AG04450 (cell line): ENCODE measurements at regions not wholly inside any gene's neighbourhood (a gene's known extent, or its start where the extent isn't known, plus 50 kb on each side); places are given as distances from the start of the nearest gene placed in this dataset.

ENCODE experiments used
- CTCF ChIA-PET: fragments of 300-600, 350-600 bp; formaldehyde crosslinking; extraction: SDS; loops from one replicate; lab custom pipeline; 2022; ENCODE audit warnings: antibody characterized with exemption, inconsistent platforms; lab: Charles Lee
- POLR2A ChIA-PET: fragments of 350-600 bp; formaldehyde crosslinking; extraction: SDS; loops from one replicate; lab custom pipeline; 2021; ENCODE audit warnings: antibody characterized with exemption, inconsistent platforms; lab: Yijun Ruan, JAX
- DNase-seq: peaks from one replicate; pipeline ENCODE4 v3.0.0-alpha.2; 2011; ENCODE audit warnings: low read depth, low spot score
- H3K27ac ChIP-seq: one replicate; pipeline ENCODE4 v1.5.1; 2012; ENCODE audit warnings: low read depth, low read length, control low read depth
- H3K27me3 ChIP-seq: one replicate; pipeline ENCODE4 v1.6.0; 2012; ENCODE audit warnings: low read length; ENCODE audit not compliant: control insufficient read depth, insufficient read depth
- H3K4me3 ChIP-seq: 2 replicates; pipeline ENCODE4 v1.5.1; 2011; ENCODE audit warnings: mild to moderate bottlenecking, low read depth, low read length, control low read depth
- H3K9me3 ChIP-seq: 2 replicates; pipeline ENCODE4 v1.5.1; 2012; ENCODE audit warnings: low read length; ENCODE audit not compliant: control insufficient read depth, insufficient read depth
- TF ChIP-seq, protein P1 (sequence below): IDR thresholded peaks from 2 replicates; pipeline ENCODE4 v1.5.1; 2011; ENCODE audit warnings: low read depth, low read length, control low read depth, inconsistent platforms

DNA sequence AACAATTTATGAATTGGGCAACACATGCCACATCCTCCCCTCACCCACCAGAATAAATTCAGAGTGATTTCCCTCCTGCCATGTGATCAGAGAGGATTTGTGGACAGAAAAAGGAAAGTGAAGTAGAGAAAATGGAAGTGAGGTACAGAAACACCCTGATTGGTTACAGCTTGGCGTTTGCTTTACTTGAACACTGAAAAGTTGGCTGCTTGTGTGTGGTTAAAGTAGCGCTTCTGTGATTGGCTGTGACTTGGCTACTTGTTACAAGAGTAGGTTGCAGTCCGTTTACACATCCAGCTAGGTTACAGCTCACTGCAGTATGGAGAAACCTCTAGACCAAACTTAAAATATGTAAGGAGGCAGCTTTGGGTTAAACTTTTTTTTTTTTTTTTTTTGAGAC, 205.2 kb upstream of the ZNF608 start:
- no peaks in the 10 kb centered on the region for H3K27me3 ChIP-seq
- ChIA-PET CTCF (no interaction called here), POLR2A (interaction anchor here (0.7 kb wide), 2 partner anchors 498 to 648 kb away, joined by 3 to 6 read pairs; no protein-coding TSS in a partner anchor)
- no peak for DNase-seq
- no peak overlapping the region for H3K27ac ChIP-seq
- H3K4me3 ChIP-seq: no peak overlapping the region
- H3K9me3 ChIP-seq: no peaks in the 10 kb centered on the region
- TF ChIP-seq, protein P1, sequence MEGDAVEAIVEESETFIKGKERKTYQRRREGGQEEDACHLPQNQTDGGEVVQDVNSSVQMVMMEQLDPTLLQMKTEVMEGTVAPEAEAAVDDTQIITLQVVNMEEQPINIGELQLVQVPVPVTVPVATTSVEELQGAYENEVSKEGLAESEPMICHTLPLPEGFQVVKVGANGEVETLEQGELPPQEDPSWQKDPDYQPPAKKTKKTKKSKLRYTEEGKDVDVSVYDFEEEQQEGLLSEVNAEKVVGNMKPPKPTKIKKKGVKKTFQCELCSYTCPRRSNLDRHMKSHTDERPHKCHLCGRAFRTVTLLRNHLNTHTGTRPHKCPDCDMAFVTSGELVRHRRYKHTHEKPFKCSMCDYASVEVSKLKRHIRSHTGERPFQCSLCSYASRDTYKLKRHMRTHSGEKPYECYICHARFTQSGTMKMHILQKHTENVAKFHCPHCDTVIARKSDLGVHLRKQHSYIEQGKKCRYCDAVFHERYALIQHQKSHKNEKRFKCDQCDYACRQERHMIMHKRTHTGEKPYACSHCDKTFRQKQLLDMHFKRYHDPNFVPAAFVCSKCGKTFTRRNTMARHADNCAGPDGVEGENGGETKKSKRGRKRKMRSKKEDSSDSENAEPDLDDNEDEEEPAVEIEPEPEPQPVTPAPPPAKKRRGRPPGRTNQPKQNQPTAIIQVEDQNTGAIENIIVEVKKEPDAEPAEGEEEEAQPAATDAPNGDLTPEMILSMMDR: no peak

DNA sequence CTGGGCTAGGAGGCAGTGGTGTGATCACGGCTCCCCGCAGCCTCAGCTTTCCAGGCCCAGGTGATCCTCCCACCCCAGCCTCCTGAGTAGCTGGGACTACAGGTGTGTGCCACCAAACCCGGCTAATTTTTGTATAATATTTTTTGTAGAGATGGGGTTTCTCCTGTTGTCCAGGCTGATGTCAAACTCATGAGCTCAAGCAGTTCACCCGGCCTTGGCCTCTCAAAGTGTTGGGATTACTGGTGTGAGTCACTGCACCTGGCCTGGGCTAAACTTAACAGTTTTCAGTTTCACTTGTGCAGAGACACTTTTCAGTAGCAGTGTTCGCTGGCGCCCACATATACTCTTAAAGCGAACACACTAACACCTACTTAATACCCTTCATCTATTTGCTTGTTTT, 205.6 kb upstream of the ZNF608 start:
- TF ChIP-seq, protein P1: no peak
- ChIA-PET CTCF (interaction anchor here (0.6 kb wide), 1 partner anchor 46 kb away, joined by 3 read pairs; no protein-coding TSS in a partner anchor), POLR2A (interaction anchor here (0.7 kb wide), 2 partner anchors 499 to 649 kb away, joined by 3 to 6 read pairs; no protein-coding TSS in a partner anchor)
- no peak for DNase-seq
- no peaks in the 10 kb centered on the region for H3K9me3 ChIP-seq
- H3K4me3 ChIP-seq: no peak overlapping the region
- H3K27ac ChIP-seq: no peak overlapping the region
- no peaks in the 10 kb centered on the region for H3K27me3 ChIP-seq

DNA sequence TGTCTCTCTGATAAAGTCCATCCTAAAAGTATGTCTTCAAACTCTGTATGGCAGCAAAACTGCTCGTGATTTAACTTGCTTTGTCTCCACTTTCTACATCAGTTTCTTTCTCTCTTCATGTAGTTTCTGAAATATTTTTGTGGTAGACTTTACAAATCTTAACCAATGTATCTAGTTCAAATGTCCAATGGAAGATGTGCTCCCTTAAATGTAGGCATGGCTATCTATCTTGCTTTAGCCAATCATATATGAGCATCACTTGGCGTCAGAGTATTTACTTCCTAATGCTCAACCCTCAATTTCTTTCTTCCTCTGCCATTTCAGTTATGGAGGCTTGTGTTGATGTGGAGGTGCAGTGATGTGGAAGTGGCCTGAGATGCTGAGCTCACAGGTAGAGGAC, 206.1 kb upstream of the ZNF608 start:
- no peak overlapping the region for H3K27ac ChIP-seq
- TF ChIP-seq, protein P1: no peak
- DNase-seq: no peak
- no peaks in the 10 kb centered on the region for H3K27me3 ChIP-seq
- no peak overlapping the region for H3K4me3 ChIP-seq
- POLR2A ChIA-PET: interaction anchor here (0.7 kb wide), 2 partner anchors 499 to 649 kb away, joined by 3 to 6 read pairs; no protein-coding TSS in a partner anchor
- CTCF ChIA-PET: interaction anchor here (0.6 kb wide), 1 partner anchor 46 kb away, joined by 3 read pairs; no protein-coding TSS in a partner anchor
- H3K9me3 ChIP-seq: no peaks in the 10 kb centered on the region

DNA sequence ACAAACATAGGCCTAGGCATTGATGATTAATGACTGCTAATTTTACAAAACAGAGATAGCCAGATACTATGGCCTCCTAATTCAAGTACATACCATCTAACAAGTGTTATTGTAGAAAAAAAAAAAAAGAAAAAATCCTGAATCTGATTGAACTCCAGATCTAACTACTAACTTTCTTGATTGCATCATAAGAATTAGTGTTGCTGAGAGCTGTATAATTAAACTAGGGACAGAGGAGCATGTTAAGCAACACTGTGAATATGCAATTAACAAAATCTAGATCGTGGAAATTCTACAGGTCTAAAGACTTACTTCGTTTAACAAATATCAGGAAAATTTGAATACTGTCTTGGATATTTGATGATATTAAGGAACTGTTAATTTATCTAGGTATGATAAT, 208.3 kb upstream of the ZNF608 start:
- Histone ChIP-seq H3K9me3 (no peaks in the 10 kb centered on the region), H3K4me3 (no peak overlapping the region), H3K27me3 (no peaks in the 10 kb centered on the region), H3K27ac (no peak overlapping the region)
- CTCF ChIA-PET: no interaction called here
- POLR2A ChIA-PET: no interaction called here
- TF ChIP-seq, protein P1: no peak
- no peak for DNase-seq

DNA sequence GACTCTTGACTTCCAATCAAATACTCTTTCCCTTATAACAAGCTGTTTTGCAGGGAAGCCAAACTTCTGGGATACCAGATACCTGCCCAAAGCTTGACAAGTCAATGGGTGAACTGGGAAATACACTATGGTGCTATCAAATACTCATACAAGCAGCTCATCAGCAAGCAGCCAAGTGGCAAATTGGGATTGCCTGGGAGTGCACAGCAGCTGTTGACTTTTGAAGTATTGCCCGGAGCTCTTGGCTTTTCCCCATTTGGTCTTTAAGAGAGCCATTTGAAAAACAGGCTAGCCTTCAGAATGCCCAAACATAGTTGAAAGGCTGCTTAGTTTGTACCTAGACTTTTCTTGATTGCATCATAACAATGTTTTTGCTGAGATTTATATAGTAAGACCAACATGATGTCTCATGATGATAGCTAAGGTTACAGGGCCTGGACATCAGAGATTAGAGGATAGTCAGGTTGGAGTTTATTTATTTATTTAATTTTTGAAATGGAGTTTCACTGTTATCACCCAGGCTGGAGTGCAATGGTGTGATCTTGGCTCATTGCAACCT, 210.1 kb upstream of the ZNF608 start:
- POLR2A ChIA-PET: no interaction called here
- no peak for DNase-seq

More for the DNA sequence above, 210.1 kb upstream of the ZNF608 start:
- Histone ChIP-seq H3K27me3 (no peaks in the 10 kb centered on the region), H3K27ac (no peak overlapping the region), H3K4me3 (no peak overlapping the region), H3K9me3 (no peaks in the 10 kb centered on the region)
- TF ChIP-seq, protein P1: no peak
- CTCF ChIA-PET: no interaction called here
